Stomach (tissue), 8 donors: ENCODE measurements at regions not wholly inside any gene's neighbourhood (a gene's known extent, or its start where the extent isn't known, plus 50 kb on each side); places are given as distances from the start of the nearest gene placed in this dataset.

Experiments used
- DNase-seq, 2 donors: peaks; one replicate each; pipeline versions ENCODE4 v3.0.0 to v3.0.0-alpha.2; 2013 to 2019
- H3K27ac ChIP-seq, 5 donors: fragments of 200-600 bp in 4 of 5; sonication (generic) in 4 of 5; one replicate each; pipeline ENCODE4 v1.5.1; 2013 to 2019; ENCODE audit warnings: mild to moderate bottlenecking in 1 of 5, moderate library complexity in 1 of 5
- H3K27me3 ChIP-seq, 3 donors: fragments of 200-600 bp; sonication (generic); one replicate each; pipeline ENCODE4 v1.5.1; 2017 to 2019; ENCODE audit warnings: mixed run types in 1 of 3
- H3K36me3 ChIP-seq, 4 donors: fragments of 200-600 bp; sonication (generic); 1 replicate in 3 of 4; 2 replicates in 1 of 4; pipeline ENCODE4 v1.5.1; 2016 to 2019
- H3K4me1 ChIP-seq, 4 donors: fragments of 200-600 bp; sonication (generic); one replicate each; pipeline ENCODE4 v1.5.1; 2016 to 2019
- H3K4me3 ChIP-seq, 4 donors: fragments of 200-600 bp; sonication (generic) in 3 of 4; one replicate each; pipeline ENCODE4 v1.5.1; 2016 to 2019; ENCODE audit warnings: mild to moderate bottlenecking in 1 of 4
- H3K9me3 ChIP-seq, 4 donors: fragments of 200-600 bp; sonication (generic); one replicate each; pipeline ENCODE4 v1.5.1; 2016 to 2019
- EP300 ChIP-seq: sonication (generic); formaldehyde crosslinking; IDR thresholded peaks from one replicate; pipeline ENCODE4 v1.6.1; 2017; ENCODE audit warnings: antibody characterized with exemption
- POLR2A ChIP-seq, 4 donors: fragments of 450-650 bp; IDR thresholded peaks; one replicate each; pipeline ENCODE4 v1.6.1; 2016; ENCODE audit warnings: antibody characterized with exemption in 4 of 4, control low read depth in 2 of 4, mild to moderate bottlenecking in 1 of 4, moderate library complexity in 1 of 4
- POLR2AphosphoS5 ChIP-seq, 3 donors: sonication (generic); formaldehyde crosslinking; IDR thresholded peaks; one replicate each; pipeline ENCODE4 v1.6.1; 2016; ENCODE audit warnings: antibody characterized with exemption in 3 of 3
- WGBS, 5 donors: extraction: QIAGEN DNeasy Blood & Tissue Kit in 3 of 5; methylation state at CpG; one replicate each; pipeline versions ENCODE4 v1.1.5 to v1.1.7; 2013 to 2018; 5-methylcytosine and 5-hydroxymethylcytosine counted together
- intact Hi-C: fragments of 100-400 bp; cut with DNase I; formaldehyde crosslinking; loops from one replicate; pipeline ENCODE4 v1.15.1; 2023; ENCODE audit warnings: low total_unique reads
- TF ChIP-seq, protein P1 (sequence below), 7 experiments: fragments of 450-650 bp in 4 of 7; fragments of 200-600 bp in 3 of 7; sonication (generic) in 3 of 7; IDR thresholded peaks; one replicate each; pipeline ENCODE4 v1.5.1; 2016 to 2019; ENCODE audit warnings: antibody characterized with exemption in 7 of 7, control low read depth in 2 of 7, mild to moderate bottlenecking in 1 of 7
- donor health status: healthy with polysubstance abuse.
- donor health status: Bipolar disorder and iron deficiency.
- donor health status: healthy.

DNA sequence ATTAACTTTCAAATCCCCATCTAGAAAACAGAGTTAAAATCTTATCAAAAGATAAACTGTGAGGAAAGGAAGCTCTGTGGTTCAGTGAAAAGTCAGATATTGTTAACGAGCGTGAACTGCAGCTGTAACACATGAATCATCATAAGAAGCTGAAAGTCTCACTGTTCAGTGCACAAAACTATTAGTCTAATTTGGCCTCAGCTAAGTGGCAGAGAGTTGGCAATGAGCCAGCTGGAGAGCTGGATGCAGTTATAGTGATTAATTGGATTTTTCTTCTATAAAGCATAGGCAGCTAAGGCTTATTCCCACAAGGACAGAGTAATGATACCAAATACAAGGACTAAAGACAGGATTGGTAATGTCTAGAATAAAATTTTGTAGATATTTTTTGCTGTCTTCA lies 101.1 kb upstream of the ABCB5 start:
- intact Hi-C loops, result no loop called here
- Histone ChIP-seq H3K4me1 (no peaks in the 10 kb centered on the region), H3K9me3 (no peaks in the 10 kb centered on the region), H3K27me3 (no peaks in the 10 kb centered on the region), H3K36me3 (no peaks in the 10 kb centered on the region), H3K27ac (no peak overlapping the region), H3K4me3 (no peak overlapping the region)
- 3 to 16% (median 6%) methylated on average over 2 of the region's 2 CpGs for WGBS, 5 donors
- peak; percentile 42 to 88 for DNase-seq
- TF ChIP-seq EP300 (no peak), POLR2AphosphoS5 (IDR thresholded peaks at IDR 0.05) (no peak), POLR2A (IDR thresholded peaks at IDR 0.05) (no peak)
- TF ChIP-seq, protein P1, sequence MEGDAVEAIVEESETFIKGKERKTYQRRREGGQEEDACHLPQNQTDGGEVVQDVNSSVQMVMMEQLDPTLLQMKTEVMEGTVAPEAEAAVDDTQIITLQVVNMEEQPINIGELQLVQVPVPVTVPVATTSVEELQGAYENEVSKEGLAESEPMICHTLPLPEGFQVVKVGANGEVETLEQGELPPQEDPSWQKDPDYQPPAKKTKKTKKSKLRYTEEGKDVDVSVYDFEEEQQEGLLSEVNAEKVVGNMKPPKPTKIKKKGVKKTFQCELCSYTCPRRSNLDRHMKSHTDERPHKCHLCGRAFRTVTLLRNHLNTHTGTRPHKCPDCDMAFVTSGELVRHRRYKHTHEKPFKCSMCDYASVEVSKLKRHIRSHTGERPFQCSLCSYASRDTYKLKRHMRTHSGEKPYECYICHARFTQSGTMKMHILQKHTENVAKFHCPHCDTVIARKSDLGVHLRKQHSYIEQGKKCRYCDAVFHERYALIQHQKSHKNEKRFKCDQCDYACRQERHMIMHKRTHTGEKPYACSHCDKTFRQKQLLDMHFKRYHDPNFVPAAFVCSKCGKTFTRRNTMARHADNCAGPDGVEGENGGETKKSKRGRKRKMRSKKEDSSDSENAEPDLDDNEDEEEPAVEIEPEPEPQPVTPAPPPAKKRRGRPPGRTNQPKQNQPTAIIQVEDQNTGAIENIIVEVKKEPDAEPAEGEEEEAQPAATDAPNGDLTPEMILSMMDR (IDR thresholded peaks at IDR 0.05), result no peak

DNA sequence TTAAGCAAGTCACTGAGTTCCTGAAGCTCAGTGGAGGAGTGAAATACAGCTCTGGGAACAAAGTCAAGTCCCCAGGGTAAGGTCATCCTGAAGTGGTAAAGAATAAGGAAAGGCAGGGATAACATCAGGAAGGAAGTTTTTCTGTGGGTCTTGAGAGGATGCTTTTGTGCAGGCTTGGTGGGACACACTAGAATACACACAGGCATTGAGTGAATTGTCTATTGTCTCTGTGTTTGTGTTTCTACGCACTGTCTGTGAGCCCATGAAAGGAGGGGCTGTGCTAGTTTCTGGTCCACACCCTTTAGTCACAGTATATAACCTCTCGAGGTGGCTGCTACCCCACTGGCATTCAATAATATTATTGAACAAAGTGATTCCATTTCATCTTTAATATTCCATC lies 95.8 kb upstream of the ABCB5 start:
- H3K27me3 ChIP-seq, result no peaks in the 10 kb centered on the region
- TF ChIP-seq POLR2A (IDR thresholded peaks at IDR 0.05), result no peak
- no peak for TF ChIP-seq EP300
- no peak for TF ChIP-seq POLR2AphosphoS5 (IDR thresholded peaks at IDR 0.05)
- TF ChIP-seq, protein P1 (IDR thresholded peaks at IDR 0.05), result no peak
- H3K4me3 ChIP-seq, result no peak overlapping the region
- H3K27ac ChIP-seq, result no peak overlapping the region
- intact Hi-C loops, result no loop called here
- H3K36me3 ChIP-seq, result no peaks in the 10 kb centered on the region
- WGBS, 5 donors, result 31 to 59% (median 37%) methylated on average over 2 of the region's 2 CpGs
- H3K4me1 ChIP-seq, result no peaks in the 10 kb centered on the region
- no peak for DNase-seq
- H3K9me3 ChIP-seq, result no peaks in the 10 kb centered on the region

DNA sequence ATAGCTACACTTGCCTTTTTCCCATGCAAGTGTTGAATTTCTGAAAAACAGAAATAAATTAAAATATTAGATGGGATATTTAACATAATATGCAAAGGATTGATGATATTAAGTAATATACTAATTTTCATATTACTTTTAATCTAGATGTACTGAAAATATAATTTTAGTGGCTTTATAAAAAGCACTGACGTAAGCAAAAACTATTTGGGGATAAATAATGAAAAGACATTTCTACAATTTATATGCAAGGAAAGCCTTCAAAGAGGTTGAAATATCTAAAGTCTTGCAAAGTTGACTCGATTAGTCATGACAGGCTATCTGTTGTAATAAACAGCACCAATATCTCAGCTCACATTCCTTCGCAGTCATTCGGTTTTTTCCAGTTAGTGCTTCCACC lies 94.9 kb upstream of the ABCB5 start:
- no peak for TF ChIP-seq POLR2AphosphoS5 (IDR thresholded peaks at IDR 0.05)
- no peak for TF ChIP-seq EP300
- TF ChIP-seq POLR2A (IDR thresholded peaks at IDR 0.05), result no peak
- TF ChIP-seq, protein P1 (IDR thresholded peaks at IDR 0.05), result no peak
- DNase-seq, result no peak
- Histone ChIP-seq H3K4me3 (no peak overlapping the region), H3K36me3 (no peaks in the 10 kb centered on the region), H3K27me3 (no peaks in the 10 kb centered on the region), H3K9me3 (no peaks in the 10 kb centered on the region), H3K27ac (no peak overlapping the region), H3K4me1 (no peaks in the 10 kb centered on the region)
- intact Hi-C loops, result no loop called here
- 85 to 91% (median 89%) methylated on average over 4 of the region's 4 CpGs for WGBS, 5 donors

DNA sequence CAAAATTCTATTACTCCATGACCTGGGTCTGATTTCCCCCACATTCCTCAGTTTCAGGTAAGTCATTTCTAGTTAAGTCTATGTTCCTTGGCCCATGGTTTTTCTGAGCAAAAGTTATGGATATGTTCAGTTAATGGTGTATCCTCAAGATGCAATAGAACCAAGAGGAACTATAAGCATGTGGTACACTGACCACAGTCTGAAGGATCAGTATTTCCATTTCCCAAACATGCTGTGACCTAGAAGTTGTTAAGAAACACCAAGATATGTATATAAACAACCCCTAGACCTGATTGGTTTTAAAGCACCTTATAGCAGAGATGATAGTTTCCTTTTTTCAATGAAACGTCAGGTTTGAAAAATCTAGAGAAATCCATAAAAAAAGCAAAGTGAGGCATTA lies 94.2 kb upstream of the ABCB5 start:
- H3K9me3 ChIP-seq, result no peaks in the 10 kb centered on the region
- TF ChIP-seq POLR2A (IDR thresholded peaks at IDR 0.05) (no peak), POLR2AphosphoS5 (IDR thresholded peaks at IDR 0.05) (no peak), EP300 (no peak)
- TF ChIP-seq, protein P1 (IDR thresholded peaks at IDR 0.05), result no peak
- no peak overlapping the region for H3K27ac ChIP-seq
- DNase-seq, result no peak
- H3K4me1 ChIP-seq, result no peaks in the 10 kb centered on the region
- no peaks in the 10 kb centered on the region for H3K27me3 ChIP-seq
- H3K36me3 ChIP-seq, result no peaks in the 10 kb centered on the region
- intact Hi-C loops, result no loop called here
- WGBS, 5 donors, result 72 to 96% (median 85%) methylated on average over 1 of the region's 1 CpG
- H3K4me3 ChIP-seq, result no peak overlapping the region
